HG03095 (cell line): ENCODE measurements at regions not wholly inside any gene's neighbourhood (a gene's known extent, or its start where the extent isn't known, plus 50 kb on each side); places are given as distances from the start of the nearest gene placed in this dataset.
A peak's percentile ranks its signal among the peaks of the same experiment; 100 is the strongest.
"Not testable (repeated sequence)": the region's sequence is repeated elsewhere in the genome, so short reads cannot be mapped to it uniquely, and the experiment has no call there.

Experiments used
- ATAC-seq: cut with Tn5 transposase; IDR thresholded peaks from one replicate; pipeline ENCODE4 v1.9.1; 2021; ENCODE audit warnings: moderate library complexity; ENCODE audit not compliant: unreplicated experiment

GRCh38 chr6:6747371-6747770 lies 158.9 kb downstream of the LY86 start:
- no peak for ATAC-seq

- ATAC-seq: no peak
These were observed 159.5 kb downstream of the LY86 start for GRCh38 chr6:6748001-6748400.

GRCh38 chr6:6749702-6750491 lies 161.4 kb downstream of the LY86 start:
- ATAC-seq: no peak

- no peak for ATAC-seq
These were observed 162.2 kb downstream of the LY86 start for GRCh38 chr6:6750594-6751265.

- ATAC-seq: no peak
These were observed 162.7 kb downstream of the LY86 start for GRCh38 chr6:6751266-6751596.

- ATAC-seq: no peak
These were observed 163.1 kb downstream of the LY86 start for GRCh38 chr6:6751619-6752023.

GRCh38 chr6:6752129-6752528 lies 163.6 kb downstream of the LY86 start:
- no peak for ATAC-seq

- no peak for ATAC-seq
These were observed 164.8 kb downstream of the LY86 start for GRCh38 chr6:6753301-6753700.

GRCh38 chr6:6756526-6756925 lies 168.0 kb downstream of the LY86 start:
- no peak for ATAC-seq

- ATAC-seq: no peak
These were observed 170.0 kb downstream of the LY86 start for GRCh38 chr6:6758546-6758914.

GRCh38 chr6:6758915-6759654 lies 170.6 kb downstream of the LY86 start:
- peak; percentile 80 for ATAC-seq

GRCh38 chr6:6760002-6760401 lies 171.5 kb downstream of the LY86 start:
- ATAC-seq: no peak

GRCh38 chr6:6762566-6762965 lies 174.0 kb downstream of the LY86 start:
- ATAC-seq: not testable (repeated sequence)

GRCh38 chr6:6764764-6765434 lies 176.4 kb downstream of the LY86 start:
- no peak for ATAC-seq

GRCh38 chr6:6766230-6766905 lies 177.8 kb downstream of the LY86 start:
- ATAC-seq: no peak

GRCh38 chr6:6769466-6769865 lies 180.9 kb downstream of the LY86 start:
- ATAC-seq: no peak

GRCh38 chr6:6771224-6771945 lies 182.9 kb downstream of the LY86 start:
- ATAC-seq: no peak

- ATAC-seq: no peak
These were observed 183.4 kb downstream of the LY86 start for GRCh38 chr6:6771964-6772363.

- no peak for ATAC-seq
These were observed 184.2 kb downstream of the LY86 start for GRCh38 chr6:6772751-6773150.

GRCh38 chr6:6775074-6775473 lies 186.6 kb downstream of the LY86 start:
- ATAC-seq: no peak
